ENCODE measurements at regions not wholly inside any gene's neighbourhood (a gene's known extent, or its start where the extent isn't known, plus 50 kb on each side); places are given as distances from the start of the nearest gene placed in this dataset.

- Histone ChIP-seq H3K27me3 (no peaks in the 10 kb centered on the region), H3K36me3 (no peaks in the 10 kb centered on the region), H3K4me1 (no peaks in the 10 kb centered on the region), H3K27ac (no peak overlapping the region), H3K9me3 (no peaks in the 10 kb centered on the region), H3K4me3 (no peak overlapping the region)
- no peak for DNase-seq (ENCODE audit: low spot score)
- TF ChIP-seq, protein P1, sequence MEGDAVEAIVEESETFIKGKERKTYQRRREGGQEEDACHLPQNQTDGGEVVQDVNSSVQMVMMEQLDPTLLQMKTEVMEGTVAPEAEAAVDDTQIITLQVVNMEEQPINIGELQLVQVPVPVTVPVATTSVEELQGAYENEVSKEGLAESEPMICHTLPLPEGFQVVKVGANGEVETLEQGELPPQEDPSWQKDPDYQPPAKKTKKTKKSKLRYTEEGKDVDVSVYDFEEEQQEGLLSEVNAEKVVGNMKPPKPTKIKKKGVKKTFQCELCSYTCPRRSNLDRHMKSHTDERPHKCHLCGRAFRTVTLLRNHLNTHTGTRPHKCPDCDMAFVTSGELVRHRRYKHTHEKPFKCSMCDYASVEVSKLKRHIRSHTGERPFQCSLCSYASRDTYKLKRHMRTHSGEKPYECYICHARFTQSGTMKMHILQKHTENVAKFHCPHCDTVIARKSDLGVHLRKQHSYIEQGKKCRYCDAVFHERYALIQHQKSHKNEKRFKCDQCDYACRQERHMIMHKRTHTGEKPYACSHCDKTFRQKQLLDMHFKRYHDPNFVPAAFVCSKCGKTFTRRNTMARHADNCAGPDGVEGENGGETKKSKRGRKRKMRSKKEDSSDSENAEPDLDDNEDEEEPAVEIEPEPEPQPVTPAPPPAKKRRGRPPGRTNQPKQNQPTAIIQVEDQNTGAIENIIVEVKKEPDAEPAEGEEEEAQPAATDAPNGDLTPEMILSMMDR (IDR thresholded peaks at IDR 0.05), result peak in 1 of 2 donors; percentile 17
These were observed 141.1 kb downstream of the RCN1 start for GRCh38 chr11:32231909-32232493.

GRCh38 chr11:32232516-32232915 lies 141.6 kb downstream of the RCN1 start:
- DNase-seq (ENCODE audit: low spot score), result no peak
- H3K4me1 ChIP-seq, result no peaks in the 10 kb centered on the region
- no peaks in the 10 kb centered on the region for H3K36me3 ChIP-seq
- H3K9me3 ChIP-seq, result no peaks in the 10 kb centered on the region
- no peak overlapping the region for H3K4me3 ChIP-seq
- TF ChIP-seq, protein P1 (IDR thresholded peaks at IDR 0.05), result no peak
- H3K27ac ChIP-seq, result no peak overlapping the region
- H3K27me3 ChIP-seq, result no peaks in the 10 kb centered on the region

GRCh38 chr11:32233276-32233675 lies 142.4 kb downstream of the RCN1 start:
- H3K27ac ChIP-seq, result no peak overlapping the region
- H3K4me3 ChIP-seq, result no peak overlapping the region
- no peaks in the 10 kb centered on the region for H3K36me3 ChIP-seq
- H3K4me1 ChIP-seq, result no peaks in the 10 kb centered on the region
- no peak for DNase-seq (ENCODE audit: low spot score)
- TF ChIP-seq, protein P1 (IDR thresholded peaks at IDR 0.05), result no peak
- no peaks in the 10 kb centered on the region for H3K9me3 ChIP-seq
- no peaks in the 10 kb centered on the region for H3K27me3 ChIP-seq

- DNase-seq (ENCODE audit: low spot score), result no peak
- Histone ChIP-seq H3K4me1 (no peaks in the 10 kb centered on the region), H3K9me3 (no peaks in the 10 kb centered on the region), H3K27ac (no peak overlapping the region), H3K36me3 (no peaks in the 10 kb centered on the region), H3K4me3 (no peak overlapping the region), H3K27me3 (no peaks in the 10 kb centered on the region)
- TF ChIP-seq, protein P1 (IDR thresholded peaks at IDR 0.05), result no peak
These were observed 143.1 kb downstream of the RCN1 start for GRCh38 chr11:32233928-32234327.

GRCh38 chr11:32244453-32244852 lies 153.6 kb downstream of the RCN1 start:
- DNase-seq (ENCODE audit: low spot score), result no peak
- Histone ChIP-seq H3K27ac (no peak overlapping the region), H3K36me3 (no peaks in the 10 kb centered on the region), H3K4me3 (no peak overlapping the region), H3K27me3 (no peaks in the 10 kb centered on the region), H3K4me1 (no peaks in the 10 kb centered on the region), H3K9me3 (no peaks in the 10 kb centered on the region)
- TF ChIP-seq, protein P1 (IDR thresholded peaks at IDR 0.05), result no peak

DNA sequence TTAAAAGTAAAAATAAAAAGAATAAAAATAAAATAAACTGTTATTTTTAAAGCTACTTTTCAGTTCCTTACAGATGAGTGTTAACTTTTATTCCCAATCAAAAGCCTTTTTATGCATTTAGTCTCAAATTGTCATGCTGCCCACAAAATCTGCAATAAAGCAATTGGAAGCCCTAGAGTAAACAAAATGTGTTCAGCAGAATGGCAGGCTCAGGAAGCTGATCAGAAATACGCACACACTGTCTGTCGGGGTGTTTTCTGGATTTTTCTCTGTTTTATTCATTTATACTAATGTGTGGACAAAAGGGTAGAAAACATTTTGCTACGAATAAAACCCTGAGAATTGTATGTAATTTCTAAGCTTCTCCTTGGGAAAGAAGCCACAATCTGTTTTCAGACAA lies 162.8 kb downstream of the RCN1 start:
- no peaks in the 10 kb centered on the region for H3K27me3 ChIP-seq
- H3K36me3 ChIP-seq, result no peaks in the 10 kb centered on the region
- TF ChIP-seq, protein P1 (IDR thresholded peaks at IDR 0.05), result no peak
- DNase-seq (ENCODE audit: low spot score), result no peak
- no peak overlapping the region for H3K4me3 ChIP-seq
- no peaks in the 10 kb centered on the region for H3K9me3 ChIP-seq
- no peaks in the 10 kb centered on the region for H3K4me1 ChIP-seq
- no peak overlapping the region for H3K27ac ChIP-seq
